ENCODE measurements at regions not wholly inside any gene's neighbourhood (a gene's known extent, or its start where the extent isn't known, plus 50 kb on each side); places are given as distances from the start of the nearest gene placed in this dataset.
"Not testable (repeated sequence)": the region's sequence is repeated elsewhere in the genome, so short reads cannot be mapped to it uniquely, and the experiment has no call there.

- H3K9me3 ChIP-seq (ENCODE audit: control insufficient read depth, low read length); H3K27me3 ChIP-seq (replicated peaks; ENCODE audit: control insufficient read depth, insufficient read depth, low read length, poor library complexity, severe bottlenecking); H3K27ac ChIP-seq (ENCODE audit: insufficient read depth, low read length, poor library complexity, severe bottlenecking); H3K36me3 ChIP-seq (ENCODE audit: control insufficient read depth, insufficient read depth, low read length); DNase-seq; H3K4me3 ChIP-seq (ENCODE audit: insufficient read depth, low read depth, low read length, poor library complexity, severe bottlenecking); H3K4me1 ChIP-seq (ENCODE audit: control insufficient read depth, insufficient read depth, low read length, poor library complexity, severe bottlenecking): not testable (repeated sequence)
These were observed 341.9 kb upstream of the CDH5 start for GRCh38 chr16:66024567-66024966.

GRCh38 chr16:66023481-66023880, 343.0 kb upstream of the CDH5 start:
- Histone ChIP-seq H3K4me3 (ENCODE audit: insufficient read depth, low read depth, low read length, poor library complexity, severe bottlenecking) (no peak overlapping the region), H3K9me3 (ENCODE audit: control insufficient read depth, low read length) (no peaks in the 10 kb centered on the region)
- no peak for DNase-seq

GRCh38 chr16:66020642-66021041, 345.8 kb upstream of the CDH5 start:
- Histone ChIP-seq H3K4me1 (ENCODE audit: control insufficient read depth, insufficient read depth, low read length, poor library complexity, severe bottlenecking) (no peaks in the 10 kb centered on the region), H3K36me3 (ENCODE audit: control insufficient read depth, insufficient read depth, low read length) (no peaks in the 10 kb centered on the region), H3K4me3 (ENCODE audit: insufficient read depth, low read depth, low read length, poor library complexity, severe bottlenecking) (no peak overlapping the region), H3K27ac (ENCODE audit: insufficient read depth, low read length, poor library complexity, severe bottlenecking) (no peak overlapping the region), H3K27me3 (replicated peaks; ENCODE audit: control insufficient read depth, insufficient read depth, low read length, poor library complexity, severe bottlenecking) (no peaks in the 10 kb centered on the region), H3K9me3 (ENCODE audit: control insufficient read depth, low read length) (no peaks in the 10 kb centered on the region)
- DNase-seq, result no peak

More at GRCh38 chr16:66023481-66023880, 343.0 kb upstream of the CDH5 start:
- no peaks in the 10 kb centered on the region for H3K4me1 ChIP-seq (ENCODE audit: control insufficient read depth, insufficient read depth, low read length, poor library complexity, severe bottlenecking)
- H3K27me3 ChIP-seq (replicated peaks; ENCODE audit: control insufficient read depth, insufficient read depth, low read length, poor library complexity, severe bottlenecking), result no peaks in the 10 kb centered on the region
- no peaks in the 10 kb centered on the region for H3K36me3 ChIP-seq (ENCODE audit: control insufficient read depth, insufficient read depth, low read length)
- no peak overlapping the region for H3K27ac ChIP-seq (ENCODE audit: insufficient read depth, low read length, poor library complexity, severe bottlenecking)

GRCh38 chr16:66020046-66020445, 346.4 kb upstream of the CDH5 start:
- Histone ChIP-seq H3K4me1 (ENCODE audit: control insufficient read depth, insufficient read depth, low read length, poor library complexity, severe bottlenecking) (no peaks in the 10 kb centered on the region), H3K27me3 (replicated peaks; ENCODE audit: control insufficient read depth, insufficient read depth, low read length, poor library complexity, severe bottlenecking) (no peaks in the 10 kb centered on the region), H3K36me3 (ENCODE audit: control insufficient read depth, insufficient read depth, low read length) (no peaks in the 10 kb centered on the region), H3K27ac (ENCODE audit: insufficient read depth, low read length, poor library complexity, severe bottlenecking) (no peak overlapping the region), H3K9me3 (ENCODE audit: control insufficient read depth, low read length) (no peaks in the 10 kb centered on the region), H3K4me3 (ENCODE audit: insufficient read depth, low read depth, low read length, poor library complexity, severe bottlenecking) (no peak overlapping the region)
- DNase-seq, result no peak

GRCh38 chr16:66019502-66019901, 347.0 kb upstream of the CDH5 start:
- H3K9me3 ChIP-seq (ENCODE audit: control insufficient read depth, low read length); H3K4me3 ChIP-seq (ENCODE audit: insufficient read depth, low read depth, low read length, poor library complexity, severe bottlenecking); H3K27ac ChIP-seq (ENCODE audit: insufficient read depth, low read length, poor library complexity, severe bottlenecking); DNase-seq; H3K36me3 ChIP-seq (ENCODE audit: control insufficient read depth, insufficient read depth, low read length); H3K27me3 ChIP-seq (replicated peaks; ENCODE audit: control insufficient read depth, insufficient read depth, low read length, poor library complexity, severe bottlenecking); H3K4me1 ChIP-seq (ENCODE audit: control insufficient read depth, insufficient read depth, low read length, poor library complexity, severe bottlenecking): not testable (repeated sequence)

- H3K27ac ChIP-seq (ENCODE audit: insufficient read depth, low read length, poor library complexity, severe bottlenecking), result no peak overlapping the region
- no peaks in the 10 kb centered on the region for H3K4me1 ChIP-seq (ENCODE audit: control insufficient read depth, insufficient read depth, low read length, poor library complexity, severe bottlenecking)
- H3K36me3 ChIP-seq (ENCODE audit: control insufficient read depth, insufficient read depth, low read length), result no peaks in the 10 kb centered on the region
- no peak for DNase-seq
- H3K27me3 ChIP-seq (replicated peaks; ENCODE audit: control insufficient read depth, insufficient read depth, low read length, poor library complexity, severe bottlenecking), result no peaks in the 10 kb centered on the region
- no peak overlapping the region for H3K4me3 ChIP-seq (ENCODE audit: insufficient read depth, low read depth, low read length, poor library complexity, severe bottlenecking)
- no peaks in the 10 kb centered on the region for H3K9me3 ChIP-seq (ENCODE audit: control insufficient read depth, low read length)
These were observed 352.3 kb upstream of the CDH5 start for GRCh38 chr16:66014221-66014620.

- Histone ChIP-seq H3K4me1 (ENCODE audit: control insufficient read depth, insufficient read depth, low read length, poor library complexity, severe bottlenecking) (no peaks in the 10 kb centered on the region), H3K4me3 (ENCODE audit: insufficient read depth, low read depth, low read length, poor library complexity, severe bottlenecking) (no peak overlapping the region), H3K36me3 (ENCODE audit: control insufficient read depth, insufficient read depth, low read length) (no peaks in the 10 kb centered on the region), H3K27ac (ENCODE audit: insufficient read depth, low read length, poor library complexity, severe bottlenecking) (no peak overlapping the region), H3K27me3 (replicated peaks; ENCODE audit: control insufficient read depth, insufficient read depth, low read length, poor library complexity, severe bottlenecking) (no peaks in the 10 kb centered on the region), H3K9me3 (ENCODE audit: control insufficient read depth, low read length) (no peaks in the 10 kb centered on the region)
- DNase-seq, result no peak
These were observed 353.0 kb upstream of the CDH5 start for GRCh38 chr16:66013486-66013885.

- Histone ChIP-seq H3K4me3 (ENCODE audit: insufficient read depth, low read depth, low read length, poor library complexity, severe bottlenecking) (no peak overlapping the region), H3K9me3 (ENCODE audit: control insufficient read depth, low read length) (no peaks in the 10 kb centered on the region), H3K27ac (ENCODE audit: insufficient read depth, low read length, poor library complexity, severe bottlenecking) (no peak overlapping the region), H3K4me1 (ENCODE audit: control insufficient read depth, insufficient read depth, low read length, poor library complexity, severe bottlenecking) (no peaks in the 10 kb centered on the region), H3K27me3 (replicated peaks; ENCODE audit: control insufficient read depth, insufficient read depth, low read length, poor library complexity, severe bottlenecking) (no peaks in the 10 kb centered on the region), H3K36me3 (ENCODE audit: control insufficient read depth, insufficient read depth, low read length) (no peaks in the 10 kb centered on the region)
- DNase-seq, result no peak
These were observed 358.4 kb upstream of the CDH5 start for GRCh38 chr16:66008136-66008535.

- Histone ChIP-seq H3K4me1 (ENCODE audit: control insufficient read depth, insufficient read depth, low read length, poor library complexity, severe bottlenecking) (no peaks in the 10 kb centered on the region), H3K4me3 (ENCODE audit: insufficient read depth, low read depth, low read length, poor library complexity, severe bottlenecking) (no peak overlapping the region), H3K27ac (ENCODE audit: insufficient read depth, low read length, poor library complexity, severe bottlenecking) (no peak overlapping the region), H3K27me3 (replicated peaks; ENCODE audit: control insufficient read depth, insufficient read depth, low read length, poor library complexity, severe bottlenecking) (no peaks in the 10 kb centered on the region), H3K36me3 (ENCODE audit: control insufficient read depth, insufficient read depth, low read length) (no peaks in the 10 kb centered on the region), H3K9me3 (ENCODE audit: control insufficient read depth, low read length) (no peaks in the 10 kb centered on the region)
- no peak for DNase-seq
These were observed 358.8 kb upstream of the CDH5 start for GRCh38 chr16:66007717-66008116.

- Histone ChIP-seq H3K9me3 (ENCODE audit: control insufficient read depth, low read length) (no peaks in the 10 kb centered on the region), H3K27me3 (replicated peaks; ENCODE audit: control insufficient read depth, insufficient read depth, low read length, poor library complexity, severe bottlenecking) (no peaks in the 10 kb centered on the region), H3K4me3 (ENCODE audit: insufficient read depth, low read depth, low read length, poor library complexity, severe bottlenecking) (no peak overlapping the region), H3K4me1 (ENCODE audit: control insufficient read depth, insufficient read depth, low read length, poor library complexity, severe bottlenecking) (no peaks in the 10 kb centered on the region), H3K27ac (ENCODE audit: insufficient read depth, low read length, poor library complexity, severe bottlenecking) (no peak overlapping the region), H3K36me3 (ENCODE audit: control insufficient read depth, insufficient read depth, low read length) (no peaks in the 10 kb centered on the region)
- DNase-seq, result no peak
These were observed 360.0 kb upstream of the CDH5 start for GRCh38 chr16:66006485-66006884.

GRCh38 chr16:66004699-66005098, 361.8 kb upstream of the CDH5 start:
- Histone ChIP-seq H3K27ac (ENCODE audit: insufficient read depth, low read length, poor library complexity, severe bottlenecking) (no peak overlapping the region), H3K27me3 (replicated peaks; ENCODE audit: control insufficient read depth, insufficient read depth, low read length, poor library complexity, severe bottlenecking) (no peaks in the 10 kb centered on the region), H3K4me3 (ENCODE audit: insufficient read depth, low read depth, low read length, poor library complexity, severe bottlenecking) (no peak overlapping the region), H3K4me1 (ENCODE audit: control insufficient read depth, insufficient read depth, low read length, poor library complexity, severe bottlenecking) (no peaks in the 10 kb centered on the region), H3K9me3 (ENCODE audit: control insufficient read depth, low read length) (no peaks in the 10 kb centered on the region), H3K36me3 (ENCODE audit: control insufficient read depth, insufficient read depth, low read length) (no peaks in the 10 kb centered on the region)
- no peak for DNase-seq
